ENCODE measurements at regions not wholly inside any gene's neighbourhood (a gene's known extent, or its start where the extent isn't known, plus 50 kb on each side); places are given as distances from the start of the nearest gene placed in this dataset.
"Not testable (repeated sequence)": the region's sequence is repeated elsewhere in the genome, so short reads cannot be mapped to it uniquely, and the experiment has no call there.

DNA sequence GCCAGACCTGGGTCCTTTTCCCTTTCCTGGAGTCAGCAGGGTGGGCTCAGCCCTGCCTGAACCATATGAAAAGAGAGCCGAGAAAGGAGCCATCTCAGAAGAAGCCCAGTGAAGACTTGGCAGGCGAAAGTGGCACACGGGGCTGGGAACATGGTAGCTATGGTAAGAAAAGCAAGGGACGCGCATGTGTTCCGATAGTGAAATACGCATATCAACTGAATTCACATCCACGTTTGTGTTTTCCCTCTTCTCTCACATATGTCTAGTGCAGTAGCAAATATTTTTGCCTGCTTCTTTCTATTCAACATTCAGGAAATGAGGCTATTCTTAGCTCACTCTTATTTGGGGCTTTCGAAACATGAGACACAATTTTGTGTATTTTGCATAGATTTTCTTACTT, 54.1 kb upstream of the PEG3 start:
- in situ Hi-C loops (cut with HindIII; ENCODE audit: low sequenced_read_pairs): no loop called here

DNA sequence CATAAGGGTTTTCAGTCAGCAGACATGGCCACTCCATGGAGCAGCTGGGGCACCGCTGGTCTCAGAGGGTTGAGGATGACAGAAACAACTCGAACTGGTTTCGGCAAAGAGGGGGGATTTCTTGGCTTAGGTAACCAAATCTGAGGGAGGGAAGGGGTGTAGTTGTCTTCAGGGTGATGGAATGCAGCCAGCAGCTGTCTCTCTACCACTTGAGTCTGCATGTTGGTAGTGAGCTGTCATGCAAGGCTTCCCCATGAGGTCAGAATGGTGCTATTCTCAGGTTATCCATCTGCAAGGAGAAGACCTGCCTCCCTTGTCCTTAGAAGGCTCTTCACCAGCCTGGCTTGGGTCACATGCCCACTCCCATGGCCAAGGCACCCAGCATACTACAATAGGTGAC, 55.6 kb upstream of the PEG3 start:
- in situ Hi-C loops (cut with HindIII; ENCODE audit: low sequenced_read_pairs): no loop called here
- DNase-seq (ENCODE audit: low spot score): no peak

More for the DNA sequence above, 54.1 kb upstream of the PEG3 start:
- DNase-seq (ENCODE audit: low spot score): no peak

DNA sequence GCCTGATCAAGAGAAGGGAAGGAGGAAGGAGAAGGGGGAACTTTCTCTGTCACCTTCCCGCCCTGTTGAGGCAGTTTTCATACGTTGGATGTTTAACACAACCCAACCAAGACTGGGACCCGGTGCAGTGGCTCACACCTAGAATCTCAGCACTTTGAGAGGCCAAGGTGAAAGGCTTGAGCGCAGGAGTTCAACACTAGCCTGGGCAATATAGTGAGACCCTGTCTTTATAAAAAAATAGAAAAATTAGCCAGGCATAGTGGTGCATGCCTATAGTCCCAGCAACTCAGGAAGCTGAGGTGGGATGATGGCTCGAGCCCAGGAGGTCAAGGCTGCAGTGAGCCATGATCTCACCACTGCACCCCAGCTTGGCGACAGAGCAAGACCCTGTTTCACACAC, 59.4 kb upstream of the PEG3 start:
- no peak for DNase-seq (ENCODE audit: low spot score)
- in situ Hi-C loops (cut with HindIII; ENCODE audit: low sequenced_read_pairs): no loop called here

DNA sequence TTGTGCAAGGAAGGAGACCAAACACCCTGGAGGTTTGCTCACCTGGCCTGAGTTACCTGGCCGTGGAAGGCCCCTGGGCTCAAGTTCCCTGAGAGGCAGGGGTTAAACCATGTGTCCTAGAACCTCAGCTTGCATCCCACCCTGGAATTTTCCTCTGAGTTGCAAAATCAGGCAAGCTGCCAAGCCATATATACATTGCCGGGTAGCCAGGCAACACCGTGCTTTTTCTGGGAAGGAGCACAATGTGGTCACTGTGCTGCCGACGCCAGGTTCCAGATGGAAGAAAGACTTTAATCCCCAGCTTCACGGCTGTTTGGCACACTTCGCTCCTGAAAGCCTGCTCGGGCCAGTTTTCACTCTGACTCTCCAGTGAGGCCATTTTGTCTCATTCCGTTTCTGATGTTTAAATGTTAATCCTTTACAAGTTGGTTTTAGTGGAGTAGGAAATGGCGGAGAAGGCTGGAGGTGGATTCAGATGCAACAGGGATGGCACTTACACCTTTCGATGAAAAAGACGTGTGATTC, 60.1 kb upstream of the PEG3 start:
- in situ Hi-C loops (cut with HindIII; ENCODE audit: low sequenced_read_pairs): no loop called here
- no peak for DNase-seq (ENCODE audit: low spot score)

DNA sequence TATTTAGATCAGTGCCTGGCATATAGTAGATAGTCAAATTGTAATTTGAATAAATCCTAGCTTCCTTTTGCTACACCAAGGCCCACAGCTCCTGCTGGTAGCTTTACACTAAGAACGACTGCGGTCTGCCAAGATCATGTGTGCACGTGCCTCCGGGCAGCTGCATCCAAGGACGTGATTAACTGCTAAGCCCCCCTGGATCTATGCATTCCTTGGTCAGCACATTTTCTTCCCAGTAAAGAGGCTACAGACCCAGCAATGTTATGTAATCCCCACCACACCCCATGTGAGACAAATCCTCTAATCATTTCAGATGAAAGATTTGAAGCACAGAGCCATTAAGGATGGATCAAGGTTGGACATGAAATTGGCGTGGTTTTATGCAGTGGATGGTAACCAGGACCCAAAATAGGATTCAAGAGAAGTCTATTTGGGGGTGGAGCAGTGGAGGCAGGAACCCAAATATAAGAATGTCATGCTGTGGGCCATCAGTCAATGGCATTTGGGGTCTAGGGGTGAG, 65.2 kb upstream of the PEG3 start:
- no peak for DNase-seq (ENCODE audit: low spot score)
- in situ Hi-C loops (cut with HindIII; ENCODE audit: low sequenced_read_pairs): no loop called here

DNA sequence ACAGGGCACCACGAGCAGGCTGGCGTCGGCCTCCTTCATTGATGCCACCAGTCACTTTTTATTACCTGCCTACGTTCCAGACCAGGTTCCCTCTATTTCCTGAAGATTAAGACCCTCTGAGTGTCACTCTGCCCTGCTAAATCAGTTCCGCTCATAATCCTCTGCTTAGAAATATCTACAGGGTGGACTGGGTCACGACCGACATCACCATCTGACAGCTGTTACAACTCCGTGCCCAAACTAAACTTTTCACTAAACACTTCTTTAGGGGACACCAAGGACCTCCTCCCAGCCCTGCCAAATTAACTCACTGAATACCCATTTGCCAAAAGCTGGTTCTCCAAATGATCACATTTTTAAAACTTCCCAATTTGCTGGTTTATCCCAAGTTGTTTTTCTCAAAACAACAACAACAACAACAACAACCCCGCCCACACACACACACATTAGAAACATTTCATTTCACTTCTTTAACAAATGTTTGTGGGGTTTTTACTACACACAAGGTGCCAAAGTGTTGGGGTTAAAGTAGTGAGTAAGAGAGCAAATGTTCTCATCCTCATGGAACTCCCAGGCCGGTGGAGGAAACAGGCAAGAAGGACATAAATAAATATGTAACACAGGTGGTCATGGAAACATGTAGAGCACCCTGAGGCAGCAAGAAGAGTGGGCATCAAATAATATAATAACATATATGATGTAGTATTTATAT, 72.0 kb upstream of the PEG3 start:
- DNase-seq (ENCODE audit: low spot score): no peak
- in situ Hi-C loops (cut with HindIII; ENCODE audit: low sequenced_read_pairs): no loop called here

DNA sequence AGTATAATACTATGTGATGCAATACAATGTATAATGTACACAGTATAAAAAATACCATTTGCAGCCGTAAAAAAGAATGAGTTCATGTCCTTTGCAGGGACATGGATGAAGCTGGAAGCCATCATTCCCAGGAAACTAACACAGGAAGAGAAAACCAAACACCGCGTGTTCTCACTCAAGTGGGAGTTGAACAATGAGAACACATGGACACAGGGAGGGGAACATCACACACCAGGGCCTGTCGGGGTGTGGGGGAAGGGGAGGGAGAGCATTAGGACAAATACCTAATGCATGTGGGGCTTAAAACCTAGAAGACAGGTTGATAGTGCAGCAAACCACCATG, 72.6 kb upstream of the PEG3 start:
- in situ Hi-C loops (cut with HindIII; ENCODE audit: low sequenced_read_pairs); DNase-seq (ENCODE audit: low spot score): not testable (repeated sequence)

DNA sequence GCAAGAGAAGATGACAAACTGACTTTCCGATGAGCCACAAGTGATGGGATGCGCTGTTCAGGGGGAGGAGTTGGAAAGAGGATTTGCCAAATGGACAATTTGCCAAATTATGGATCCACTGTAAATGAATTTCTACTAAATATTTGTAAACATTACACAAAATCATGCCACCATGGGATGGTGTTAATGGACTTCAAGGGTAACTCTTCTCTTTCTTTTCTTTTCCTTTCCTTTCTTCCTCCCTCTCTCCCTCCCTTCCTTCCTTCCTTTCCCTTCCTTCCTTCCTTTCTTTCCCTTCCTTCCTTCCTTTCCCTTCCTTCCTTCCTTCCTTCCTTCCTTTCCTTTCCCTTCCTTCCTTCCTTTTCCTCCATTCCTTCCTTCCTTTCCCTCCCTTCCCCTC, 76.0 kb upstream of the PEG3 start:
- in situ Hi-C loops (cut with HindIII; ENCODE audit: low sequenced_read_pairs): no loop called here
- DNase-seq (ENCODE audit: low spot score): no peak

DNA sequence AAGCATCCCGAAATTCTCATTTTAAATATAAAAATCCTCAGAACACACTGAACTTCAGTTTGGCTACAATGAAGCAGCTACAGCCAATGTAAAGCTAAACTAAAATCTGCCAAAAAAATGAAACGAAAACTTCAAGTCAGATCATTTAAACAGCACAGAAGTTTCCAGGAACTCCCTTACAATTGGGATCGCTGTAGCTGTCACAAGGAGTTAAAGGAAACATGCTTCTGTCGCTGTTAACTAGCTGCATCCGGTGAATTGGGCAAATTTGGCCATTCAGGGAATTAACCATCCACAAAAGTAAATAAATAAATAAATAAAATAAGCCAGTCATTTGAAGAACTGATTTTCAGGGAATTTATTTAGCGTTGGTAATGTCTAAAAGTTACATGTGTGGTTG, 77.0 kb upstream of the PEG3 start:
- in situ Hi-C loops (cut with HindIII; ENCODE audit: low sequenced_read_pairs): no loop called here

DNA sequence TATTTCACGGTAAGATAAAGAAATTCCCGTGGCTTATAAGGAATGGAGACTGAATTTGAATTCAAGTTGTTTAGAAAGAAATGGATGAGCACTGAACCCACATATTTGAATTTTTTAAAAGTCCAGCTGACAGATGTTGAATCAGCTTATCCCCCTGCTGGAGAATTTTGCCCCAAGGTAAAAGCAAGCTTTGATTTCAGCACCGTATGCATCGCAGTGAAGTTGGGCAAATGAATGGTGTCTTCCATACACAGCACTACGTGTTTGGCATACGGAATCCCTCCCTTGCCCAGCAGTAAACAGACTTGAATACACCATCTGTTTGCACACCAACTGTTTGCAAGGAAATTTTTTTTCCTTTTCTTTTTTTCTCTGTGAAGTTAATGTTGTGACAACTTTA, 77.5 kb upstream of the PEG3 start:
- DNase-seq (ENCODE audit: low spot score): no peak
- in situ Hi-C loops (cut with HindIII; ENCODE audit: low sequenced_read_pairs): no loop called here

More for the DNA sequence above, 77.0 kb upstream of the PEG3 start:
- DNase-seq (ENCODE audit: low spot score): no peak

DNA sequence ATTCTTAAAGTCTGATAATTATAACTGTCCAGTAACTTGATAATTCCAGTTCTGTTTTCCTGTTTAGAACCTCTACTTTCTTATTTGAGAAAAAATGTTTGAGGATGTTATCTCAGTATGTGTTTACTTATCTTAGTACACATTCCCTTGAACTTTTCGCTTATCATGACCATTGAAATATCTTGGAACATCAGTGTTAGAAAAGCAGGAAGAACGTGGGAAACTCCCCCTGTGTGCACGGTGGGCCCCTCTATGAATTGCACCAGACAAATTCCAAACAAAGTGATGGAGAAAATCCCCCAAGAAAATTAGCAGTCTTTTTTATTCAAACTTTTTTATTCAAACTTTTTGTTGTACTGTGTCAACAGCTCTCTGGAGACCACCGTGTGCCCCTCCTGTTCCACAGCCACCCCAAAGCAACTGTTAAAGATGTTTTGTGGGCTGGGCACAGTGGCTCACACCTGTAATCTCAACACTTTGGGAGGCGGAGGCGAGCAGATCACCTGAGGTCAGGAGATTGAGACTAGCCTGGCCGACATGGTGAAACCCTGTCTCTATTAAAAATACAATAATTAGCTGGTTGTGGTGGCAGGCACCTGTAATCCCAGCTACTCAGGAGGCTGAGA, 78.3 kb upstream of the PEG3 start:
- no peak for DNase-seq (ENCODE audit: low spot score)
- in situ Hi-C loops (cut with HindIII; ENCODE audit: low sequenced_read_pairs): no loop called here

DNA sequence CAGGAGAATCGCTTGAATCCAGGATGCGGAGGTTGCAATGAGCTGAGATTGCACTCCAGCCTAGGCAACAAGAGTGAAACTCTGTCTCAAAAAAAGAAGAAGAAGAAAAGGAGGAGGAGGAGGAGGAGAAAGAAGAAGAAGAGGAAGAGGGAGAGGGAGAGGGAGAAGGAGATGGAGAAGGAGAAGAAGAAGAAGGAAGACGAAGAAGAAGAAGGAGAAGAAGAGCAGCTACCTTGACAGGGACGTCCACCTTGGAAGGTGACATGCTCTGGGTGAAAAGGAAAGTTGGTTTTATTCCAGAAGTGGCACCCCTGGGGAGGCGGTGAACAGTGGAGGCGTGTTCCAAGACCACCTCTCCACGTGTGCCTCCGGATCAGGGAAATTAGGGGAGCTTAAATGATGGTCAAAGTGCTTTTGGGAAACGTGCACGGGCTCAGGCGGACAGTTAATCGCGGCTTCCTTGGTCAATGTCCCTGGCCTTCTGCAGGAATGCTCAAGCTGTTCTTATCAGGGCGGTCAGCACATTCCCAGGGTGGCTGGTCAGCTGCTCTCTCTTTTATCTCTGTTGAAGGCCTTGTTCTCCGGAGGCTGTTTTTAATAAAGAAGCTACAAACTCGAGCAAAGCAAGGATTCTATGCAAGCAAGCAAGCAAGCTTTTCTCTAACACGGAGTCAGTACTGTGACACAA, 78.9 kb upstream of the PEG3 start:
- DNase-seq (ENCODE audit: low spot score): no peak
- in situ Hi-C loops (cut with HindIII; ENCODE audit: low sequenced_read_pairs): no loop called here

DNA sequence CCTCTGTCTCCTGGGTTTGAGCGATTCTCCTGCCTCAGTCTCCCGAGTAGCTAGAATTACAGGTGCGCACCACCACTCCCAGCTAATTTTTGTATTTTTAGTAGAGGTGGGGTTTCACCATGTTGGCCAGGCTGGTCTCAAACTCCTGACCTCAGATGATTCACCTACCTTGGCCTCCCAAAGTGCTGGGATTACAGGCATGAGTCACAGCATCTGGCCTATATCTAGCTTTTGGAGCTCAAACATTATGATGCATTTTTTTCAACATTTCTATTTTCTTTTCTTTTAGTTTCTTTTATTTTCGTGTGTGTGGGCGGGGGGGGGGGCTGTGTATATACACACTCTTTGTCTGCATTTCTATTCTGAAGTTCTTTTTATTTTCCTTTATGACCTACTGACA, 85.6 kb upstream of the PEG3 start:
- DNase-seq (ENCODE audit: low spot score); in situ Hi-C loops (cut with HindIII; ENCODE audit: low sequenced_read_pairs): not testable (repeated sequence)

DNA sequence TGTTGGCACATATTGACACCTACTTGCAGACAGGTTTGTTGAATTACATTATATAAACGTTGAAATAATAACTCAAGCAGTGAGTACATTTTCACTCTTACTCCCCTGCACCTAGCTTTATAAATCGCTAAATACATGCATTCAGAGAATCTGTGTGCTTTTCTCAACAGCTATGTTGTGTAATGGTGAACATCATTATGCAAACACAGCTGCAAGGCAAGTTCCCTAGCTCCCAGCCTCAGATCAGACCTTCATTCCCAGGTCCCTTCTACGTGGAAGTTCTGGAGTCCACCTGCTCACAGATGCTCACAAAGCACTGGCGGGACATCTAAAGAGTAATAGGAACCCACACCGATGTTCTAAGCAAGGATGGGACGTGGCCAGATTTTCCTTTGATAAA, 86.8 kb upstream of the PEG3 start:
- in situ Hi-C loops (cut with HindIII; ENCODE audit: low sequenced_read_pairs): no loop called here
- DNase-seq (ENCODE audit: low spot score): no peak

DNA sequence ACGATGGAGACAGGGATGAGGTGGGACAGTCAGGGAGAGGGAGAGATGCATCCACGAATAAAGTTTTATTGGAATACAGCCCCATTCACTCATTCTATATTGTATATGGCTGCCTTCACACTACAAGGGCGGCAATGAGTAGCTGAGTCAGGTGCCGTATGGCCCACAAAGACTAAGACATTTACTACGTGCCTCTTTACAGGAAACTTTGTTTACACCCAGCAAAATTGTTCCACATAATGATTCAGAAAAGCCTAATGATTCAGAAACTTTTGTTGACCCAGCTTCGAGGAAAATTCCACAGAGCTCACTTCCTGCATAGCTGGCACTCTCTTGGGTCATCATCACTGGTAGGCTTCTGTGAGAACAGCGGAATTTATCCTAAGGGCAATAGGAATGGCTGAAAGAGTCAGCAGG, 87.3 kb upstream of the PEG3 start:
- no peak for DNase-seq (ENCODE audit: low spot score)
- in situ Hi-C loops (cut with HindIII; ENCODE audit: low sequenced_read_pairs): no loop called here

DNA sequence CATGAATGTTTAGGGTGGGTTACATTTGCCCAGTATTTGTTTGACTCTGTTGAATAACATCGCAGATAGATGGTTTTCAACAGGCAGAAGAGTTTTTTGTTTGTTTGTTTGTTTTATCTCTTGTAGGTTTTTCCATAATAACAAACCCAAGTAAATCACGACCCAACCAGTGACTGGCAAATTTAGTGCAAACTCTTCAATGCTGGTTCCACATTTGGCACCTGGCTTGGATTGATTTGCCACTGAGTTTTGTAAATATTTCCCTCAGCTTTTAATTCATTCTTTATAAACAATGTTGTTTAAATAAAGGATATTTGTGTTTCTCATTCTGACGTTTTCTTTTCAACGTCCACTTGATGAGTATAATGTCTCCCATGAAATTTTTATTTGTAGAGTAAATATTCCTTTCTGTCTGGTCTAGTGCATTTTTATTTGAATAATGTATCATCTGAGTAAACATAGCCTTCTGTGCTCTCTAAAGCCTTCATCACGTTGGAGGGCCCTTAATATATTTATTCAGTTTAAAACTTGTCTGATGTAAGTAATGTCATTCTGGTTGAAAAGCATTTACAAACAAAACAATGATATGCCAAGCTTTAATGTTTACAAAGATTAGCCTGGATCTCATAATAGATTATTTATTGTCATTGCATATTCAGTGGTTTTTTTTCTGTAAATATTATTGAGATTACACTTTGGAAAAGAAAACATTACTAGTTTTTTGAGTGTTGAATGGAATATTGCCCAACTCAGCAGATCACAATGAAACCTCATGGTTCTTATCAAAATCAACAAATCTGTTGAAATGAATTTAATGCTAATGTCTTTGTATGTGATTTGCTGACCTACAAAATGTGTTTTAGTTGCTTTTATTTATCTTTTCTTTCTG, 90.4 kb upstream of the PEG3 start:
- no peak for DNase-seq (ENCODE audit: low spot score)

DNA sequence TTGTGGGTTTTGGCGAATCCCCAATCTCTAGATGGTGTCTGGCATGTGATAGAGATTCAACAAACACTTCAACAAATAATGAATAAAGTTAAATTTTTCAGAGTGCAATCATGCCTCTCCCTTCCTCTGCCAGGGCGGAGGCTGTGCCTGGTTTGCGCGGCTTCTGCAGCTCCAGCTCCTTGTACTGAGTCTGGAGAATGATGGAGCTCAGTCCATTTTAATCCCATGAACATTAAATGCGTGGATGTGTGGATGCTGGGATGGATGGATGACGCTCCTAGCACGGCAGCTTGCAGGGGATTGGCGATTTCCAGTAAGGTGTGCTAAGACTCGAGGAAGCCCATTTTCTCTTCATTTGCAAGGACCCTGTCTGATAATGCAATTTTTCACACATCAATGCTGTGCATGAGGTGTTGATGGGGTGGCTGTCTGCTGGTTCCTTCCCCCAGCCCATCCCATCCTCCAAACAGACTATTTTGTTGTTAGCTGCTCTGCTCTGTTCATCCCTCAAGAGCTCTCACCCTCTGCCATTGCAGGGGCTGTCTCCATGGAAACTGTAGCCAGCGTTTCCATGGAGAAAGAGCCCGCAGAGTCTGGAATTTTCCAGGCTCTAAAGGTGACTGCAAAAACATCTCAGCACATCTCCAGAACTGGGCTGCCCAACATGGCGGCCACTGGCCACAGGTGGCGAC, 92.6 kb upstream of the PEG3 start:
- no peak for DNase-seq (ENCODE audit: low spot score)
- in situ Hi-C loops (cut with HindIII; ENCODE audit: low sequenced_read_pairs): no loop called here

More for the DNA sequence above, 90.4 kb upstream of the PEG3 start:
- in situ Hi-C loops (cut with HindIII; ENCODE audit: low sequenced_read_pairs): no loop called here

DNA sequence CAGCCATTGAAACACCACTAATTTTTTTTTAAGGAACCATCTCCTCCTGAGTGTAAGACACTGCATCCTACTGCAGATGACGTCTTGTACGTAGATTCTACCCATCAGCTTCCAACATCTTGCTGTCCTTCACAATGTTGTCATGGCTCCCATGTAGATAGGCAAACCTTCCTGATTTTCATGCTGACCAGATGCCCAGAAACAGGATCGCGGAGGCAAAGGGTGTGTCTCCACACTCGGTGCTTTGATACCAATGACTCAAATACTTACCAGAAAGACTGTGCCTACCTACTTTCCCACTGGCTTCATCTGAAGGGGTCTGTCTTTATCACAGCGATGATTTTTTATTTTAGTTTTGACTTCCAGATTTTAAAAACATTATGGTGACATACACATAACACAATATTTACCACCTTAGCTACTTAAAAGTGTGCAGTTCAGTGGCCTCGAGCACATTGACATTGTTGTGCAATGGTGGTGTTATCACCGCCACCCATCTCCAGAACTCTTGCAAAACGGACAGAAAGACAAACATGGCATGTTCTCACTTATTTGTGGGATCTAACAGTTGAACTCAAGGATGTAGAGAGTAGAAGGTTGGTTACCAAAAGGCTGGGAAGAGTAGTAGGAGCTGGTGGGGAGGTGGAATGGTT, 94.0 kb upstream of the PEG3 start:
- in situ Hi-C loops (cut with HindIII; ENCODE audit: low sequenced_read_pairs): no loop called here
- no peak for DNase-seq (ENCODE audit: low spot score)
